RWPE1 (cell line): ENCODE measurements at regions not wholly inside any gene's neighbourhood (a gene's known extent, or its start where the extent isn't known, plus 50 kb on each side); places are given as distances from the start of the nearest gene placed in this dataset.

Experiments used
- CTCF ChIA-PET: fragments of 350-600 bp; sonication (Branson Sonifier 250); formaldehyde crosslinking; extraction: SDS; loops from one replicate; lab custom pipeline; 2021; lab: Yijun Ruan, JAX
- POLR2A ChIA-PET: fragments of 400-600 bp; formaldehyde crosslinking; extraction: SDS; loops from one replicate; lab custom pipeline; 2020; ENCODE audit warnings: antibody characterized with exemption; ENCODE audit not compliant: low non-redundant PET; lab: Yijun Ruan, JAX
- DNase-seq: peaks from one replicate; pipeline ENCODE4 v3.0.0; 2012; ENCODE audit warnings: low spot score
- H3K27ac ChIP-seq: fragments of 450-650 bp; 2 replicates; pipeline ENCODE4 v1.5.1; 2017
- TF ChIP-seq, protein P1 (sequence below): fragments of 450-650 bp; conservative IDR thresholded peaks from 2 replicates; pipeline ENCODE4 v1.5.1; 2017; ENCODE audit warnings: low read depth, mild to moderate bottlenecking

DNA sequence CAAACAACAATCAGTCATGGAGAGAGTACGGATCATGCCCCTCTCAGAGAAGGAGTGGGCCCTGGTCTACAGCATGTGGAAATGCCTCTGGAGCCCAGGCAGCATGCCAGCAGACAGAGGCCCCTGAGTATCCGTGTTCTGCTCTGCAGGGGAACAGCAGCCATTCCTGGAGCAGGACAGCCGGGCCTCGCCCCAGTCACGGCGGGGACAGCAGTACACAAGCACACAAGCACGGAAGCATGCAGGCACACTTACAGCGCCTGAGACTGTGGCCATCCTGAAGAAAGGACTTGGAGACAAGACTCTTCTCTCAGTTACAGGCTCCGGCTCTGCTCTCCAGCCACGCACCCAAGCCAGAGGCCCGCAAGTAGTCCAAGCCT is 102.6 kb upstream of the ALDH1B1 start:
- no peak for DNase-seq
- CTCF ChIA-PET = no interaction called here
- POLR2A ChIA-PET = no interaction called here
- TF ChIP-seq, protein P1, sequence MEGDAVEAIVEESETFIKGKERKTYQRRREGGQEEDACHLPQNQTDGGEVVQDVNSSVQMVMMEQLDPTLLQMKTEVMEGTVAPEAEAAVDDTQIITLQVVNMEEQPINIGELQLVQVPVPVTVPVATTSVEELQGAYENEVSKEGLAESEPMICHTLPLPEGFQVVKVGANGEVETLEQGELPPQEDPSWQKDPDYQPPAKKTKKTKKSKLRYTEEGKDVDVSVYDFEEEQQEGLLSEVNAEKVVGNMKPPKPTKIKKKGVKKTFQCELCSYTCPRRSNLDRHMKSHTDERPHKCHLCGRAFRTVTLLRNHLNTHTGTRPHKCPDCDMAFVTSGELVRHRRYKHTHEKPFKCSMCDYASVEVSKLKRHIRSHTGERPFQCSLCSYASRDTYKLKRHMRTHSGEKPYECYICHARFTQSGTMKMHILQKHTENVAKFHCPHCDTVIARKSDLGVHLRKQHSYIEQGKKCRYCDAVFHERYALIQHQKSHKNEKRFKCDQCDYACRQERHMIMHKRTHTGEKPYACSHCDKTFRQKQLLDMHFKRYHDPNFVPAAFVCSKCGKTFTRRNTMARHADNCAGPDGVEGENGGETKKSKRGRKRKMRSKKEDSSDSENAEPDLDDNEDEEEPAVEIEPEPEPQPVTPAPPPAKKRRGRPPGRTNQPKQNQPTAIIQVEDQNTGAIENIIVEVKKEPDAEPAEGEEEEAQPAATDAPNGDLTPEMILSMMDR = no peak
- H3K27ac ChIP-seq = no peak overlapping the region

DNA sequence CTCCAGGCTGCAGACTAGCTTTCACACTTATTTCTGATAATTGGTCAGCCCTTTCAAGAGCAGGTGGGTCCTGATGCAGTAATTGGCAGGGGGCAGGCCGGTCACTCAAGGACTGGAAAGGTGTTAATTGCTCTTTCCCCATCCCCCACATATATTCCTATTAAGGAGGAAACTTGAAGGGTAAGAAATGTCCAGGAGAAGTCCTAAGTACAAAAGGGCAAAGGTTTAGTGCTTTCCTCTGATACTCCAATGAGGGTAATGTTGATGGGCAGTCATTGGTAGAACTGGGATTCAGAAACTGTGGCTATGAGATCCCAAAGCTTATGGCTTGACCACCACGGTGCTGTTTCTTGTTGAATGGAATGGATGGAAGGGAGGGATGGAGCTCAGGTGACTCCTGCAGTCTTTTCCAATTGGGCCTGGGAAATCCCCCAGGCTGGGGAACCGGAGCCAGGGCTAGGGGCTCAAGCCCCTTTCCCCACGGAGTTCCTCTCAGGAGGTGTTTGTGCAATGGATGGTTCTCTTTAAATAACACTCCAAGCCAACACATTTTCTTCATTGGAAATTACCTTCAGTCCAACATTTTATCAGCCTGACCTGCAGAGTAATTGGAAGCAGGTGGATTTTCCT is 103.2 kb upstream of the ALDH1B1 start:
- ChIA-PET POLR2A (interaction anchor here (0.6 kb wide), 1 partner anchor 17 kb away, joined by 3 read pairs; no protein-coding TSS in a partner anchor), CTCF (no interaction called here)
- no peak overlapping the region for H3K27ac ChIP-seq
- TF ChIP-seq, protein P1 = no peak
- DNase-seq = no peak

DNA sequence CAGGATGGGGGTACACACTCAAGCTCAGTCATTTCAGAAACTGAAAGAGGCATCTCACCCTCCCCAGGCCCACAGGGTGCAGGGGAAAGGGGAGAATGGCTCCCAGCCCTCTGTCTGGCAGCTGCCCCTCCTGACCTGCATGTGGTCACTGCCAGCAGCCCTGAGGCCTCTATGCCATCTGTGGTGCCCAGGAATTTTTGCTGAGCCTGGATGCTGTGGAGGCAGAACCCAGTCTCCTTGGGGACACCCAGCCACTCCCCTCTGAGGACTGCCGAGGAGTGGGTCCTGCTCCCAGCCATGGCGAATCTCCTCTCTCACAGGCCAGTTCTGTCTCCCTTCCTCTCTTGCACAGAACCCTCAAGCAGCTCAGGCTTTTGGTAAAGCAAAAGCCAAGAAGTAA is 104.0 kb upstream of the ALDH1B1 start:
- ChIA-PET CTCF (no interaction called here), POLR2A (no interaction called here)
- TF ChIP-seq, protein P1 = no peak

DNA sequence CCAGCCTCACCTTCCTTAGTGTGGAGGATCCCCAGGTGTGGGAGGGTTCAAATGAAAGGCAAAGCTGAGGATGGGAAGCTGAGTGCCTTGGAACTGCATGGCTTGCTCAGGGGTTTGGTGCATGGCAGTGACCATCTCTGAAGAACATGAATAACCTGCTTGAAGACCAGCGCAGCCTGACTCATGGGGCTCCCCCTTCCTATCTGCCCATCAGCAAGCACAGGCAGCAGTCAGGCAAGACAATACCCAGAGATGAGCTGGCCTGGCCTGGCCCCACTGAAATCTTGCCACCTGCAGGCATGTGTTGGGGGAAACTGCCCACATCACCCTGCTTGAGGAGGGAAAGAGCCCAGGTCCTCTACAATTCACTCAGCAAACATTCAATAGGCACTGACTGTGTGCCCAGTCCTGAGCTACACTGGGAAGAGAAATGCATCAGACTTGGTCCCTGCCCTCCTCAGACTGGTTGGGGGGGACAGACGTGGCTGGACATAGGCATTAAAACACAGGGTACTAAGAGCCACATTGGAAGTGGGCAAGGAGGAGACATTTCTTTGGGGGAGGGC is 105.0 kb upstream of the ALDH1B1 start:
- H3K27ac ChIP-seq = no peak overlapping the region
- ChIA-PET POLR2A (no interaction called here), CTCF (interaction anchor here (0.7 kb wide), 1 partner anchor 23 kb away, joined by 3 read pairs; no protein-coding TSS in a partner anchor)
- peak; percentile 57 for DNase-seq
- TF ChIP-seq, protein P1 = no peak

More for the DNA sequence above, 104.0 kb upstream of the ALDH1B1 start:
- DNase-seq = no peak
- no peak overlapping the region for H3K27ac ChIP-seq

DNA sequence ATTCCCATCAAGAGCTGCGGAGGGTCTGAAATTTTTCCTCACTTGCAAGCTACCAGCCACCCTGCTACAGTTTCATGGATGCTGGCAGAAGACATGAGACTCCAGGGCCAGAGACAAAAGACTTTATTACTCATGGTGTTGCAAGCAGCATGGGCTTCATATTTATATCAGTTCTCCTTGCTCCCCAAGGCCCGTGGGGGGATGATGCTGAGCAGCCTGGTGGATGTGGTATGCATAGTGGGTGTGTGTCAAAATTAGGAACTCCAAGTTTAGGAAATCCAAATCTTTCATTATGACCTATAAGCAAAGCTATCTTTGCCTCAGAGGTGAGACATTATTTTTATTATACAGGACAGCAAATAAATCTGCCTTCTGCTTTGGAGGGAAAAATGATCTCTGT is 105.7 kb upstream of the ALDH1B1 start:
- ChIA-PET CTCF (interaction anchor here (0.7 kb wide), 1 partner anchor 23 kb away, joined by 3 read pairs; no protein-coding TSS in a partner anchor), POLR2A (no interaction called here)
- H3K27ac ChIP-seq = no peak overlapping the region
- no peak for DNase-seq
- TF ChIP-seq, protein P1 = no peak

DNA sequence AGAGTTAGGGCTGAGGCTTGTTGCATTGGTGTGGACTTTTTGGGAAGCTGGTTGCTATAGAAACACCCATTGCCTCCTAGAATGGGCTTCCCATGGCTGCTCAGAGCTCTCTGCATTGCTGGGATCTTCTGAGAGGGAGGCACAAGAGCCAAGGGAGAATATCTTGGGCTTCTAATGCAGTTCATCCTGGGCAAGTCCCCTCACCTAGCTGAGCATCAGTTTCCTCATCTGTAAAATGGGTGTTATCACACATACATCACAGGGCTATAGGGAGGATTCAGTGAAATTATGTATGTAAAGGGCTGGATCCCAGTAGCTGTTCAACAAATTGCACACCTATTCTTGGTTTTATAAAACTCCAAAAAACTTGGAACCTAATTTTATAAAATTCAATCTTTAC is 106.1 kb upstream of the ALDH1B1 start:
- ChIA-PET POLR2A (no interaction called here), CTCF (interaction anchor here (0.6 kb wide), 1 partner anchor 127 kb away, joined by 4 read pairs; no protein-coding TSS in a partner anchor)
- TF ChIP-seq, protein P1 = no peak
- H3K27ac ChIP-seq = no peak overlapping the region
- no peak for DNase-seq
